Keratinocyte (primary cell): ENCODE measurements at regions not wholly inside any gene's neighbourhood (a gene's known extent, or its start where the extent isn't known, plus 50 kb on each side); places are given as distances from the start of the nearest gene placed in this dataset.

Source experiments
- DNase-seq: peaks from one replicate; pipeline ENCODE4 v3.0.0-alpha.2; 2011; ENCODE audit warnings: low read depth, missing footprints, low spot score
- FAIRE-seq: peaks from 2 replicates; lab custom pipeline; 2011; peaks lifted over from hg19 to GRCh38; lab: Jason Lieb, UNC
- H2AFZ ChIP-seq: 2 replicates; pipeline ENCODE4 v1.6.0; 2012; ENCODE audit warnings: low read length, control low read depth, inconsistent platforms; ENCODE audit not compliant: control insufficient read depth
- H3K27ac ChIP-seq: 2 replicates; pipeline ENCODE4 v1.5.1; 2011; ENCODE audit warnings: low read length; ENCODE audit not compliant: control insufficient read depth, insufficient read depth
- H3K27me3 ChIP-seq: 3 replicates; pipeline ENCODE4 v1.6.0; 2011; ENCODE audit warnings: low read length; ENCODE audit not compliant: control insufficient read depth, insufficient read depth; ENCODE audit errors: extremely low read depth
- H3K36me3 ChIP-seq, 2 experiments: 2 replicates in 1 of 2; 3 replicates in 1 of 2; pipeline ENCODE4 v1.5.1; 2011; ENCODE audit warnings: low read length in 2 of 2, mild to moderate bottlenecking in 1 of 2; ENCODE audit not compliant: control insufficient read depth in 2 of 2, insufficient read depth in 2 of 2; ENCODE audit errors: extremely low read depth in 1 of 2
- H3K4me1 ChIP-seq: 3 replicates; pipeline ENCODE4 v1.5.1; 2011; ENCODE audit warnings: low read length; ENCODE audit not compliant: control insufficient read depth, insufficient read depth; ENCODE audit errors: extremely low read depth
- H3K4me2 ChIP-seq: 3 replicates; pipeline ENCODE4 v1.6.0; 2011; ENCODE audit warnings: low read depth, low read length; ENCODE audit not compliant: control insufficient read depth, insufficient read depth; ENCODE audit errors: extremely low read depth
- H3K4me3 ChIP-seq, 3 experiments: fragments of 200-600 bp in 1 of 3; sonication (generic) in 1 of 3; 2 replicates in 2 of 3; 3 replicates in 1 of 3; pipeline ENCODE4 v1.5.1; 2011 to 2016; ENCODE audit warnings: low read length in 3 of 3, mild to moderate bottlenecking in 3 of 3, control low read depth in 2 of 3, inconsistent platforms in 1 of 3, low read depth in 1 of 3, mixed read lengths in 1 of 3, mixed run types in 1 of 3, moderate library complexity in 1 of 3; ENCODE audit not compliant: control insufficient read depth in 2 of 3, insufficient read depth in 2 of 3; ENCODE audit errors: extremely low read depth in 1 of 3
- H3K79me2 ChIP-seq: 2 replicates; pipeline ENCODE4 v1.6.0; 2012; ENCODE audit warnings: low read length; ENCODE audit not compliant: control insufficient read depth, insufficient read depth
- H3K9ac ChIP-seq: 3 replicates; pipeline ENCODE4 v1.6.0; 2011; ENCODE audit warnings: low read length; ENCODE audit not compliant: control insufficient read depth, insufficient read depth; ENCODE audit errors: extremely low read depth
- H3K9me1 ChIP-seq: 3 replicates; pipeline ENCODE4 v1.6.0; 2011; ENCODE audit warnings: low read length; ENCODE audit not compliant: control insufficient read depth, insufficient read depth; ENCODE audit errors: extremely low read depth
- H3K9me3 ChIP-seq: 2 replicates; pipeline ENCODE4 v1.5.1; 2012; ENCODE audit warnings: low read depth, low read length; ENCODE audit not compliant: control insufficient read depth
- H4K20me1 ChIP-seq: 3 replicates; pipeline ENCODE4 v1.6.0; 2011; ENCODE audit warnings: low read length; ENCODE audit not compliant: control insufficient read depth, insufficient read depth; ENCODE audit errors: extremely low read depth
- CTCF ChIP-seq, 3 experiments: IDR thresholded peaks in 1 of 3; conservative IDR thresholded peaks in 1 of 3; optimal IDR thresholded peaks in 1 of 3; 2 replicates in 2 of 3; 3 replicates in 1 of 3; pipeline versions ENCODE3 to v1.5.1; 2011; ENCODE audit warnings: low read length in 3 of 3, mild to moderate bottlenecking in 3 of 3, moderate library complexity in 2 of 3, control low read depth in 1 of 3, inconsistent platforms in 1 of 3; ENCODE audit not compliant: insufficient read depth in 2 of 3; ENCODE audit errors: extremely low read depth in 1 of 3
- EZH2 ChIP-seq: IDR thresholded peaks from one replicate; pipeline ENCODE4 v1.6.1; 2012; ENCODE audit warnings: inconsistent platforms, mild to moderate bottlenecking, low read length, moderate library complexity
- dilution Hi-C: fragments of 300-500 bp; cut with MboI; formaldehyde crosslinking; loops from one replicate; pipeline ENCODE4 v1.7.0; 2020; ENCODE audit warnings: low sequenced_read_pairs; ENCODE audit not compliant: extremely low pct_ligation_motif_present

GRCh38 chr7:22651036-22651435, 76.0 kb upstream of the IL6 start:
- dilution Hi-C loops = no loop called here
- no peak overlapping the region for H3K9ac ChIP-seq
- H3K27me3 ChIP-seq = no peaks in the 10 kb centered on the region
- H3K79me2 ChIP-seq = no peaks in the 10 kb centered on the region
- peaks cover 19% of the 10 kb centered on the region for H3K4me1 ChIP-seq
- peak overlapping the region; percentile 17 for H3K27ac ChIP-seq
- no peaks in the 10 kb centered on the region for H3K36me3 ChIP-seq
- H3K9me1 ChIP-seq = no peaks in the 10 kb centered on the region
- H3K4me2 ChIP-seq = no peak overlapping the region
- H3K9me3 ChIP-seq = peaks cover 4% of the 10 kb centered on the region
- H4K20me1 ChIP-seq = no peaks in the 10 kb centered on the region
- H2AFZ ChIP-seq = no peak overlapping the region
- no peak for TF ChIP-seq EZH2
- no peak for TF ChIP-seq CTCF (optimal IDR thresholded peaks at IDR 0.05 in 1 of 3, IDR thresholded peaks at IDR 0.05 in 1 of 3, conservative IDR thresholded peaks at IDR 0.05 in 1 of 3; ENCODE audit: extremely low read depth in 1 of 3, insufficient read depth in 2 of 3, low read length in 3 of 3)
- no peak for FAIRE-seq
- H3K4me3 ChIP-seq = no peak overlapping the region
- DNase-seq = no peak

- no peaks in the 10 kb centered on the region for H3K36me3 ChIP-seq
- dilution Hi-C loops = no loop called here
- H3K27ac ChIP-seq = no peak overlapping the region
- no peak overlapping the region for H3K9ac ChIP-seq
- TF ChIP-seq CTCF (optimal IDR thresholded peaks at IDR 0.05 in 1 of 3, IDR thresholded peaks at IDR 0.05 in 1 of 3, conservative IDR thresholded peaks at IDR 0.05 in 1 of 3; ENCODE audit: extremely low read depth in 1 of 3, insufficient read depth in 2 of 3, low read length in 3 of 3) (no peak), EZH2 (no peak)
- H4K20me1 ChIP-seq = no peaks in the 10 kb centered on the region
- peaks cover 19% of the 10 kb centered on the region for H3K4me1 ChIP-seq
- H3K79me2 ChIP-seq = no peaks in the 10 kb centered on the region
- peaks cover 4% of the 10 kb centered on the region for H3K9me3 ChIP-seq
- no peaks in the 10 kb centered on the region for H3K9me1 ChIP-seq
- H3K4me2 ChIP-seq = no peak overlapping the region
- FAIRE-seq (no peak), DNase-seq (no peak)
- H3K27me3 ChIP-seq = no peaks in the 10 kb centered on the region
- H2AFZ ChIP-seq = no peak overlapping the region
- H3K4me3 ChIP-seq = no peak overlapping the region
These were observed 77.3 kb upstream of the IL6 start for GRCh38 chr7:22649686-22650085.
